BE2C (cell line): ENCODE measurements at regions not wholly inside any gene's neighbourhood (a gene's known extent, or its start where the extent isn't known, plus 50 kb on each side); places are given as distances from the start of the nearest gene placed in this dataset.

Experiments used
- DNase-seq: peaks from one replicate; pipeline ENCODE4 v3.0.0-alpha.2; 2020
- H3K27me3 ChIP-seq: fragments of 250-450 bp; sonication (Bioruptor Pico); 2 replicates; pipeline ENCODE4 v1.5.1; 2020; ENCODE audit warnings: mild to moderate bottlenecking
- H3K36me3 ChIP-seq: fragments of 250-450 bp; sonication (Bioruptor Pico); 2 replicates; pipeline ENCODE4 v1.5.1; 2020; ENCODE audit warnings: mild to moderate bottlenecking
- H3K4me1 ChIP-seq: fragments of 250-450 bp; sonication (Bioruptor Pico); 2 replicates; pipeline ENCODE4 v1.5.1; 2020
- H3K4me3 ChIP-seq: 2 replicates; pipeline ENCODE4 v1.5.1; 2011; ENCODE audit warnings: low read depth, low read length
- H3K9me3 ChIP-seq: fragments of 250-450 bp; sonication (Bioruptor Pico); 2 replicates; pipeline ENCODE4 v1.5.1; 2020
- TF ChIP-seq, protein P1 (sequence below): IDR thresholded peaks from 2 replicates; pipeline ENCODE4 v1.5.1; 2012; ENCODE audit warnings: mild to moderate bottlenecking, low read depth, low read length

GRCh38 chr10:62873866-62874265, 57.7 kb upstream of the EGR2 start:
- no peak for DNase-seq
- Histone ChIP-seq H3K36me3 (no peaks in the 10 kb centered on the region), H3K4me1 (no peaks in the 10 kb centered on the region), H3K4me3 (no peak overlapping the region), H3K9me3 (no peaks in the 10 kb centered on the region), H3K27me3 (no peaks in the 10 kb centered on the region)
- TF ChIP-seq, protein P1, sequence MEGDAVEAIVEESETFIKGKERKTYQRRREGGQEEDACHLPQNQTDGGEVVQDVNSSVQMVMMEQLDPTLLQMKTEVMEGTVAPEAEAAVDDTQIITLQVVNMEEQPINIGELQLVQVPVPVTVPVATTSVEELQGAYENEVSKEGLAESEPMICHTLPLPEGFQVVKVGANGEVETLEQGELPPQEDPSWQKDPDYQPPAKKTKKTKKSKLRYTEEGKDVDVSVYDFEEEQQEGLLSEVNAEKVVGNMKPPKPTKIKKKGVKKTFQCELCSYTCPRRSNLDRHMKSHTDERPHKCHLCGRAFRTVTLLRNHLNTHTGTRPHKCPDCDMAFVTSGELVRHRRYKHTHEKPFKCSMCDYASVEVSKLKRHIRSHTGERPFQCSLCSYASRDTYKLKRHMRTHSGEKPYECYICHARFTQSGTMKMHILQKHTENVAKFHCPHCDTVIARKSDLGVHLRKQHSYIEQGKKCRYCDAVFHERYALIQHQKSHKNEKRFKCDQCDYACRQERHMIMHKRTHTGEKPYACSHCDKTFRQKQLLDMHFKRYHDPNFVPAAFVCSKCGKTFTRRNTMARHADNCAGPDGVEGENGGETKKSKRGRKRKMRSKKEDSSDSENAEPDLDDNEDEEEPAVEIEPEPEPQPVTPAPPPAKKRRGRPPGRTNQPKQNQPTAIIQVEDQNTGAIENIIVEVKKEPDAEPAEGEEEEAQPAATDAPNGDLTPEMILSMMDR: no peak

DNA sequence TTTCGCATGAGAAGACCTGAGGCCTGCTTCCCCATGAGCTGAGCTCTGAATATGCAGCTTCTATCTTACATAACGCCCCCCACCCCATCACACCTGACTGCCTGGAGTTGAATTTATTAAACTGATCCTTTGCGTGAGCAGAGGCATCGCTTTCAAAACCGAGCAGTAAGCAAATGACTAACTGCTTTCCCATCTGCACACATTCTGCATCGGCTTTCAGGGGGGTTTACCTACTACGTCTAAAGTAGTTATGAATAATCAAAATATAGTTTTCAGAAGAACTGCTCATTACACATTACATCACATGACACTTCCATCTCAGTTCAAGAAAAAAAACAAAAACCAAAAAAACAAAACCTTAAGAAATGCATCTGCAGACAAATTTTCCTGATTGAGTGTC, 54.7 kb upstream of the EGR2 start:
- Histone ChIP-seq H3K4me3 (no peak overlapping the region), H3K9me3 (no peaks in the 10 kb centered on the region), H3K27me3 (no peaks in the 10 kb centered on the region), H3K4me1 (no peaks in the 10 kb centered on the region), H3K36me3 (no peaks in the 10 kb centered on the region)
- DNase-seq: no peak
- TF ChIP-seq, protein P1: no peak

DNA sequence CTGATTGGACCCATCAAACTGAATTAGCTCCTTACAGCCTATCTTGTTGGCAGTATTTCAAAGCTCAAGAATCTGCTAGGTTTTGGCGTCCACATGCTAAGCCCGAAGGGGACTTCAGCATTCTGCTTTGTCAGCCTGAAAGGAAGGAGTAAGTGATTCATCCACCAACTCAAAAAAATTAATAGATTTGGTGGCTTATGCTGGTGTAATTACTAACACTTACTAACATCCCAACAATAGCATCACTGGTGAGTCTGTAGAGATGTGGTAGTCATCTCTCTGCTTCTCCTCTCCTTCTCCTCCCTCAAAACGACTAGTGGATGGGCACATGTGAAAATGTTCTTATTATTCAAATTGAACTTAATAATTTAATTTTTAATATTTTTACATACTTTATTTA, 53.8 kb upstream of the EGR2 start:
- H3K36me3 ChIP-seq: no peaks in the 10 kb centered on the region
- no peaks in the 10 kb centered on the region for H3K9me3 ChIP-seq
- no peak overlapping the region for H3K4me3 ChIP-seq
- H3K27me3 ChIP-seq: no peaks in the 10 kb centered on the region
- TF ChIP-seq, protein P1: no peak
- DNase-seq: no peak
- H3K4me1 ChIP-seq: no peaks in the 10 kb centered on the region

- no peak overlapping the region for H3K4me3 ChIP-seq
- no peaks in the 10 kb centered on the region for H3K4me1 ChIP-seq
- no peak for DNase-seq
- no peaks in the 10 kb centered on the region for H3K36me3 ChIP-seq
- TF ChIP-seq, protein P1: no peak
- H3K27me3 ChIP-seq: no peaks in the 10 kb centered on the region
- H3K9me3 ChIP-seq: no peaks in the 10 kb centered on the region
These were observed 50.8 kb upstream of the EGR2 start for GRCh38 chr10:62866941-62867340.

GRCh38 chr10:62866451-62866850, 50.3 kb upstream of the EGR2 start:
- Histone ChIP-seq H3K36me3 (no peaks in the 10 kb centered on the region), H3K4me1 (no peaks in the 10 kb centered on the region), H3K4me3 (no peak overlapping the region), H3K27me3 (no peaks in the 10 kb centered on the region), H3K9me3 (no peaks in the 10 kb centered on the region)
- TF ChIP-seq, protein P1: no peak
- no peak for DNase-seq
